Left ventricle myocardium superior (tissue), 1 donor: ENCODE measurements at regions not wholly inside any gene's neighbourhood (a gene's known extent, or its start where the extent isn't known, plus 50 kb on each side); places are given as distances from the start of the nearest gene placed in this dataset.
A peak's percentile ranks its signal among the peaks of the same experiment; 100 is the strongest.

Experiments used
- ATAC-seq: fragments of 200-7000 bp; cut with Tn5 transposase; one replicate; pipeline ENCODE4 v1.9.1; 2020; ENCODE audit warnings: mild to moderate bottlenecking, moderate library complexity
- DNase-seq: peaks from one replicate; pipeline ENCODE4 v3.0.0-alpha.2; 2020
- intact Hi-C: fragments of 100-400 bp; cut with micrococcal nuclease; formaldehyde crosslinking; loops from one replicate; pipeline ENCODE4 v1.11.0; 2022
- donor health status: DM: no; HTN: yes; CAD: no; lungs with severe emphysema.

DNA sequence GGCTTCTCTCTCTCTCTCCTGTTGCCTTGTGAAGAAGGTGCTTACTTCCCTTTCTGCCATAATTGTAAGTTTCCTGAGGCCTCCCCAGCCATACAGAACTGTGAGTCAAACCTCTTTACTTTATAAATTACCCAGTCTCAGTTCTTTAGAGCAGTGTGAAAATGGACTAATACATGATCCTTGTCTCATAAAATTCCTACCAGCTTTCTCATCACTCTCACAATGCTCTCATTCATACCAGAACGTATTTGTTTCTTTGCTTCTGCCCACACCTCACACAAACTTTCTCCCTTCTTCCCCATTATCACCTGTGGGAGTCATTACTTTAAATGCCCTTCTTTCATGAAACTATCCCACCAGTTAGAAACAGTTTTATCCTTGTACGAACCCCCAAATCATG lies 62.7 kb upstream of the ARHGAP42 start:
- ATAC-seq (no peak), DNase-seq (no peak)
- intact Hi-C loops: no loop called here

DNA sequence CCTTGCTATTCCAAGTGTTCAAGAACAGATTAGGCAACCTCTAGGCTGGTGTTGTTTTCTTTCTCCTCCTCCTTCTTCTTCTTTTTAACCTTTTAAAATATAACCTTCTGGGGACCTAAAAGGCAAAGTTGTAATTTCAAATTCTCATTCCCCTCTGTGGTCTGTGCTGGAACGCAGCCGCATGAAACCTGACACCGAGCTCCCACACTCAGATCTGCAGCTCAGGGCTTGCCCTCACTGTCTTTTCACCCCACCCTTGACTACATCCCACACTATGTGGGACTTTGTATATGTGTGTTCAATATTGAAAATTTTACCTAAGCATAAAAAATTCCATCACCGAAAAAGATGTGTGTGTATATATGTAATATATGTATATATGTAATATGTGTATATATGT lies 62.0 kb upstream of the ARHGAP42 start:
- intact Hi-C loops: no loop called here

DNA sequence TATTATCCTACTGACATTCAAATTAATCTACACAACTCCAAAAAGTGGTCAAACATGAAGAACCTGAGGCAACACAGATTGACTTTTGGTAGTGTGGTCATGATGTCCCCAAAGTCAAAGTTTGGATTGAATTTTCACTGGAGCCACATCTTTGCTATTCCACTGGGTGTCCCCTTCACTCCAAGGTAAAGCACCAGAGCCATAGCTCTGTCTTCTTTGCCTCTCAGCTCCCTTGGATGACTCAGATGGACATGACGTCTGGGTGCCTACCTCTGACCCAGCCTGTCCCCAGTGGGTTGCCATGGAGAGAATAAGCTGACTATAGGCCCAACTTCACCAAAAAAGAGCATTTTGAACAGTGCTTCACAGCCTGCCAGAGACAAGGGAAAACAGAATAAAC lies 57.4 kb upstream of the ARHGAP42 start:
- intact Hi-C loops: no loop called here
- ATAC-seq: peak; percentile 12
- DNase-seq: no peak

More for the DNA sequence above, 62.0 kb upstream of the ARHGAP42 start:
- no peak for ATAC-seq
- DNase-seq: no peak

DNA sequence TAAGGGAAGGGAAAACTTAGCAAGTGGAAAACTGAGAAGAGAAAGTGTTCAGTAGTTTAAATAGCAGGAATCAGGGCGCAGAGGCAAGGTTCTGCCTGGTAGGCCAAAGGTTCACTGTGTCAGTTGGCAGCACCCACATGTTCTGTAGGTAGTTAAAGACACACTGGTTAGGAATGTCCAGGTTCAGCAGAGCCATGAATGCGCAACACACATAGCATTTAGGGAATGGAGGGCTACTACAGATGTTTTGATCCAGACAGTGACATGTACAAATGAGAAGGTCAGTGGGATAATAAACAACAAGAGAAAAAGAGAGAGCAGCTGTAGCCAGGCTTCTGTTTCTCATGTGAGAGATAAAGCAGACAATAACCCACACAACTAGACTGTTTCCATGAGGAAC lies 56.2 kb upstream of the ARHGAP42 start:
- intact Hi-C loops: no loop called here
- DNase-seq (no peak), ATAC-seq (no peak)

DNA sequence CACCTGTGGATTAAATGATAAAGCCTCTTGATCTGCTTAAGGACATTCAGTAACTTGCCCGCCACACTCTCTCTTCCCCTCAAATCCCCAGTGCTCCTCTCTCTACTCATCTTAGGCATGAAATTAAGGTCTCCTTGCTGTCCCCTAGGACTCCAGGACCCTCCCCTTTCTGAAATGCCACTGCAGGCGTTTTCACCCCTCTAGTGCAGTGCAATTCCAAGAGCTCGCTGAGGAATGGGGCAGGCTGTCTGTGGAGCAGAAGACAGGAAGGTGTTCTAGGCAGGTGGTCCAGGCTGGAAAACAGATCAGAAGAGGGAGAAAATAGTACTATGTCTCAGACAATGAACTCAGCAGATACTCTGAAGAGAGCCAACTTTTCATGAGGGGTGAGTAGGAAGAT lies 55.8 kb upstream of the ARHGAP42 start:
- intact Hi-C loops: no loop called here
- no peak for ATAC-seq
- no peak for DNase-seq

DNA sequence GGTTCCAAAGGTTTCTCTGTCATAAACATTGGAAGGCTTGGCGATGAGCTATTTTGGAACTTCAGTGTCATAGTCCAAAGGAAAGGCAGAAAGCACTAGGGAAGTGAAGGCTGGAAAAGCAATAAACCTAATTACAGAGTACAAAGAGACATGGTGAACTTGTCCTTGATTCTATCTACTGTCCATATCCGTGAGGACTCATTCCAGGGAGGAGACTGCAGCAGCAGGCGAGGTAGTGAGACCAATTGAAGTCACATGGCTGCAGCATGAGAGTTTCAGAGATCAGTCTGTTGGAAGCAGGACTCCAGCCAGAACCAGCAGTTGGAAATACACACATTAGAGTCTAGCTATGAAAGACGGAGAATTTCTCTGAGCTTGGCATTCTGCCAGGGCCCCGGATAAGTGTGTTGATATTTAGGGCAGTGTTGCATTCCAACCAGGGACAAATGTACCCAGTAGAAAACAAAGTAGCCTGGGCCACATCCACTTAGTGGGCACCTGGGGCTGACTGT lies 54.1 kb upstream of the ARHGAP42 start:
- DNase-seq: peak; percentile 74
- intact Hi-C loops: no loop called here
- ATAC-seq: peak; percentile 96

DNA sequence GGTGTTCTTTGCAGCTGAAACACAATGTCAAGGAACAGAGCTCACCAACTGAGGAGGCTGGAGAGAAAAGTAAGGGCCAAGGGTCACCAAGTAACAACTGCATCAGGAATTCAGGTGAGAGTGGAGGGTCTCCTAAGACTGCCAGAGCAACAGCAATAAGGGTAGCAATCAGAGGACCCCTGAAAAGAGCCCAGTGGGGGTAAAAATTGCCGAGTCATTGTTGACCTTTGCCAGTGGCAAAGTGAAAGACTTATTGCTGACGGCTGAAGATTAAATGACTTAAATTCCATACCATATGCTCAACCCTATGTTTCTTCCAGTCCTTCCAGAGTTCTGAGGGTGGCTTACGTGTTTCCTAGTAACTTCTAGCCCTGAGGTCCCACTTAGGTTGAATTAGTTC lies 51.9 kb upstream of the ARHGAP42 start:
- intact Hi-C loops: no loop called here
- no peak for DNase-seq
- no peak for ATAC-seq

DNA sequence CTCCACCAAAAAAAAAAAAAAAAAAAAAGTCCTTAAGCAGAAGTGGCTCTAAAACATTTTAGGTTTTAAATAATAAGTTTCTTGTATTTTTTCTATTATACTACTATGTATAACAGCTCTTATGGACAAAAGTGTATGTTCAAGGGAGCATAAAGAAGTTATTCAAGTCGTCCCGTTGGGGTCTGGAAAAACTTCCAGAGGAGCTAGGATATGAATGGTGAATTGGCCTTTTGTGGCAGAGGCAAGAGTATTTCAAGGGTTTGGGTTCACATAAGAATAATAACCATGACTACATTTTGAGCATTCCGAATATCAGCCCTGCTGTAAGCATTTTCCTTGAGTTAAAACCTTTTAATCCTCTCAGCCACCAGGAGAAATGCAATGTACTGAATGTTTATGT lies 50.6 kb upstream of the ARHGAP42 start:
- ATAC-seq (no peak), DNase-seq (no peak)
- intact Hi-C loops: no loop called here
